Colonic mucosa (tissue), 4 donors: ENCODE measurements at regions not wholly inside any gene's neighbourhood (a gene's known extent, or its start where the extent isn't known, plus 50 kb on each side); places are given as distances from the start of the nearest gene placed in this dataset.

ENCODE experiments used
- DNase-seq: peaks from one replicate; pipeline ENCODE4 v3.0.0-alpha.2; 2020
- H3K27ac ChIP-seq: fragments of 200-600 bp; one replicate; pipeline ENCODE4 v1.8.0; 2021
- H3K27me3 ChIP-seq: fragments of 200-600 bp; one replicate; pipeline ENCODE4 v1.8.0; 2021
- H3K36me3 ChIP-seq: fragments of 200-600 bp; one replicate; pipeline ENCODE4 v1.8.0; 2021
- H3K4me1 ChIP-seq: fragments of 200-600 bp; one replicate; pipeline ENCODE4 v1.8.0; 2021; ENCODE audit warnings: mild to moderate bottlenecking
- H3K4me3 ChIP-seq: fragments of 200-600 bp; one replicate; pipeline ENCODE4 v1.8.0; 2021
- H3K9ac ChIP-seq, 2 donors: one replicate each; pipeline ENCODE4 v1.7.0; 2013; ENCODE audit warnings: control low read depth in 2 of 2, low read depth in 2 of 2, low read length in 2 of 2
- H3K9me3 ChIP-seq: fragments of 200-600 bp; one replicate; pipeline ENCODE4 v1.8.0; 2021
- CTCF ChIP-seq: fragments of 200-600 bp; IDR thresholded peaks from one replicate; pipeline ENCODE4 v1.8.0; 2022; ENCODE audit warnings: antibody characterized with exemption, mild to moderate bottlenecking
- intact Hi-C: fragments of 100-400 bp; cut with DNase I; formaldehyde crosslinking; loops from one replicate; pipeline ENCODE4 v1.14.1; 2022
- donor health status: healthy.
- donor health status: DM: no; HTN: no; CAD: no.
- donor health status: DM: no; HTN: no; CAD: no.

- H3K36me3 ChIP-seq = no peaks in the 10 kb centered on the region
- no peak for DNase-seq
- intact Hi-C loops = no loop called here
Measured at GRCh38 chr18:56316727-56317126, 321.7 kb downstream of the TXNL1 start.

GRCh38 chr18:56315363-56315762, 323.0 kb downstream of the TXNL1 start:
- no peaks in the 10 kb centered on the region for H3K4me1 ChIP-seq
- H3K36me3 ChIP-seq = no peaks in the 10 kb centered on the region
- TF ChIP-seq CTCF = no peak
- H3K27me3 ChIP-seq = no peaks in the 10 kb centered on the region
- H3K4me3 ChIP-seq = no peak overlapping the region
- H3K9ac ChIP-seq = no peak overlapping the region
- H3K27ac ChIP-seq = no peak overlapping the region
- no peak for DNase-seq
- intact Hi-C loops = no loop called here
- no peaks in the 10 kb centered on the region for H3K9me3 ChIP-seq

More at GRCh38 chr18:56316727-56317126, 321.7 kb downstream of the TXNL1 start:
- Histone ChIP-seq H3K27ac (no peak overlapping the region), H3K27me3 (no peaks in the 10 kb centered on the region), H3K9ac (no peak overlapping the region), H3K9me3 (no peaks in the 10 kb centered on the region), H3K4me3 (no peak overlapping the region), H3K4me1 (no peaks in the 10 kb centered on the region)
- no peak for TF ChIP-seq CTCF

- no peaks in the 10 kb centered on the region for H3K27me3 ChIP-seq
- H3K36me3 ChIP-seq = no peaks in the 10 kb centered on the region
- no peak overlapping the region for H3K4me3 ChIP-seq
- no peaks in the 10 kb centered on the region for H3K4me1 ChIP-seq
- H3K9me3 ChIP-seq = no peaks in the 10 kb centered on the region
- intact Hi-C loops = no loop called here
- no peak overlapping the region for H3K27ac ChIP-seq
- DNase-seq = no peak
- no peak overlapping the region for H3K9ac ChIP-seq
- no peak for TF ChIP-seq CTCF
Measured at GRCh38 chr18:56314396-56314795, 324.0 kb downstream of the TXNL1 start.

- H3K9ac ChIP-seq = no peak overlapping the region
- intact Hi-C loops = no loop called here
- DNase-seq = no peak
- H3K4me3 ChIP-seq = no peak overlapping the region
- no peaks in the 10 kb centered on the region for H3K36me3 ChIP-seq
- no peak for TF ChIP-seq CTCF
- H3K9me3 ChIP-seq = no peaks in the 10 kb centered on the region
- no peaks in the 10 kb centered on the region for H3K27me3 ChIP-seq
- no peaks in the 10 kb centered on the region for H3K4me1 ChIP-seq
- H3K27ac ChIP-seq = no peak overlapping the region
Measured at GRCh38 chr18:56312551-56313335, 325.6 kb downstream of the TXNL1 start.

- DNase-seq = no peak
- H3K9ac ChIP-seq = no peak overlapping the region
- H3K36me3 ChIP-seq = no peaks in the 10 kb centered on the region
- H3K4me1 ChIP-seq = no peaks in the 10 kb centered on the region
- intact Hi-C loops = no loop called here
- TF ChIP-seq CTCF = no peak
- no peak overlapping the region for H3K4me3 ChIP-seq
- no peaks in the 10 kb centered on the region for H3K27me3 ChIP-seq
- no peak overlapping the region for H3K27ac ChIP-seq
- no peaks in the 10 kb centered on the region for H3K9me3 ChIP-seq
Measured at GRCh38 chr18:56309104-56309503, 329.3 kb downstream of the TXNL1 start.
